GM12891 (cell line): ENCODE measurements at regions not wholly inside any gene's neighbourhood (a gene's known extent, or its start where the extent isn't known, plus 50 kb on each side); places are given as distances from the start of the nearest gene placed in this dataset.

ENCODE experiments used
- POLR2A ChIP-seq: IDR thresholded peaks from 2 replicates; pipeline ENCODE4 v1.6.1; 2011; ENCODE audit warnings: low read depth, low read length, control low read depth
- TAF1 ChIP-seq: IDR thresholded peaks from 2 replicates; pipeline ENCODE4 v1.6.1; 2011; ENCODE audit warnings: low read depth, low read length, control low read depth

DNA sequence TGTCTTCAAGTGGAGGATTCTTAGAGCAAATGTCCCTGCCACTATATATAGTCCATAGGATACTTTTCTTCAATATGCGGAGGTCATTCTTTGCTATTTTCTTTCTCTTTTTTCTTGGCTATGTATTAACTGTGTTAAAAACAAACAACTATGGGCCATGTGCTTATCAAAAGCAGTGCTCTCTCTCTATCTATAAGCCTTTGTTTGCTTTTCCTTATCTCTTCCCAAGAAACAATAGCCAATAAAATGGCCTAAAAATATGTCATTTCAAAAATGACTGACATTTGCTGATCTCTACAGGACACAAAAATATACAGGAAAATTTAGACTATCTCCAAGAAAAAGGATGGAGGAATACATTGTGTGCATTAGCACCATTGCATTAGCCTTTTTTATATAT is 212.1 kb downstream of the MAF start:
- TF ChIP-seq TAF1, result no peak
- TF ChIP-seq POLR2A, result no peak
